ENCODE measurements at regions not wholly inside any gene's neighbourhood (a gene's known extent, or its start where the extent isn't known, plus 50 kb on each side); places are given as distances from the start of the nearest gene placed in this dataset.

- TF ChIP-seq ZNF274 (IDR thresholded peaks at IDR 0.05; ENCODE audit: borderline replicate concordance, extremely low read depth, low read length) (no peak), CTCF (IDR thresholded peaks at IDR 0.05; ENCODE audit: control extremely low read depth in 1 of 3, insufficient read depth in 1 of 3, low read depth in 1 of 3, low read length in 3 of 3) (no peak)
These were observed 429.6 kb upstream of the DMAC1 start for GRCh38 chr9:8229226-8229625.
